ENCODE measurements at regions not wholly inside any gene's neighbourhood (a gene's known extent, or its start where the extent isn't known, plus 50 kb on each side); places are given as distances from the start of the nearest gene placed in this dataset.
"Not testable (repeated sequence)": the region's sequence is repeated elsewhere in the genome, so short reads cannot be mapped to it uniquely, and the experiment has no call there.

DNA sequence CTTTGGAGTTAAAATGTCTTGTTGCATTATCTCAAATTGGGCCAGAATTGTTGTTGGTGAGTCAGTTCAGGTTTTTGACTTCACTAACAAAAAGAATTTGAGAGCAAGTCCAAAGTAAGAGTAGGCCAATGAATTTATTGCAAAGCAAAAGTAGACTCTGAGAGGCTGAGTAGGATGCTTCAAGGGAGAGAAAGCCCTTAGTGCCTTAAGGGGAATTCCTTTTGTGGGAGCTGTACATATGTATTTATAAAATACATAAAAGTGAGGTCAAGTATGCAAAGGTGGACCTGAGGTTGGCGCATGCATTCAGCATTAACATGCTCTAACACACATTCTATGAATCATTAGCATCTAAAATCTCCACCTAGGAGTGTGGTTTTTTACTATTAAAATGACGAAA lies 565.4 kb downstream of the GRXCR1 start:
- DNase-seq = no peak

DNA sequence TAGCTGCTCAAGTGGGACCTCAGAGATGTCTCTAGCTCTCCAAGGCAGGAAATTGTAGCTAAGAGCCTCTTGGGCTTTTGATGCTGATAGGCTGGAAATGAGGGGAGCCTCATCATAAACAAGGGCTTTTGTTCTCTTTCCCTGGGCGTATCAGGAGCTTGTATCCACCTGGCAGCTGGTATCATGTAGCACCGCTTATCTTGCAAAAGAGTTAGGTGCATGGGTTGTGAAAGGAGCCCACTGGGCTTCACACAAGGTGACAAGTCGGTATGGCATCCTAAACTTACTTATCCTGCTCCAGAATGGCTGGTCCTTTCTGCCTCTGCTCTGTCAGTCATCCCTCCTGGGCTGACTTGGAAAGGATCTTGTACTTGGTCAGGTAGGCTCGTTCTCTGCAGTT lies 565.8 kb downstream of the GRXCR1 start:
- DNase-seq = no peak

DNA sequence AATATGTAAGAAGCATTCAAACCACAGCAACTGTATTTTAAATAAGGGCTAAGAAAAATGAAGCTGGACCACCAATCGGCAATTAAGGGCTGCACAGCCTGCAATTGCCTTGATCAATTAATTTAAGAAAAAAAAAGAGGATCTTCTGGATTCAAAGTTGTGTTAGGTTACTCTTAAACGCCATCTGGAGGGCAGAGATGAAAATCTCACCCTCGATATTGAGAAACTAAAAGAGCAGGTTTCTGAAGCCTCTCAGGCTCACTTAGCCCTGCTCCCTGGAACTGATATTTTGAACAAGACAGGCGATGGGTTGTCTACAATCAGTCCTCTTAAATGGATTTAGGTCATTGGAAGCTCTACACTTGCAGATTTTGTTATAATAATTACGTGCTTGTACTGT lies 579.4 kb downstream of the GRXCR1 start:
- no peak for DNase-seq

DNA sequence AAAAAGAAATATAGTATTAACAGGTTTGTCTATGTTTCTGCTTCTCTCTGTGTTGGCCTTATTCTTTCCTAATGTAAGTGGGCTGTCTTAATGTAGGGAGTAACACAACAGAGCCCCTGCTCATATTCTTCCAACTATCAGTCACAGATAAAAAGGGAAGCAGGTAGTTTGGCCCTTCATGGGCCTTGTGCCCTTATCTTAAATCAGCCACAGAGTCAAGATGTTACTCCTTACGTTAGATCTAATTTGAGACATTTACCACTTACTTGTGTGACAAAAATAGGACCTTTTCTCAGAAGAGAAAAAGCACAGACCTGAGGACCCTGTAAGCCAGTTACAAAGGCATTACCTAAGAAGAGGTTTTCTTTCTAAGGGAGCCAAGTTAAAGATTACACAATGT lies 589.0 kb downstream of the GRXCR1 start:
- no peak for DNase-seq

DNA sequence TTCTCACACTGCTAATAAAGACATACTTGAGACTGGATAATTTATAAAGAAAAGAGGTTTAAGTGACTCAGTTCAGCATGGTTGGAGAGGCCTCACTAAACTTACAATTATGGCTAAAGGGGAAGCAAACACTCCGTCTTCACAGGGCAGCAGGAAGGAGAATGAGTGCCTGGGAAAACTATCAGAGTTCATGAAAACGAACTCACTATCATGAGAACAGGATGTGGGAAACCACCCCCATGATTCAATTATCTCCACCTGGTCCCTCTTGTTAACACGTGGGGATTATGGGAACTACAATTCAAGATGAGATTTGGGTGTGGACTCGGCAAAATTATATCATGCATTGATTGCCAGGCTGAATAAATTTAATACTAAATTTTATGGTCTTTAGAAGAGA lies 592.7 kb downstream of the GRXCR1 start:
- no peak for DNase-seq

GRCh38 chr4:43496188-43496587 lies 603.7 kb downstream of the GRXCR1 start:
- no peak for DNase-seq

DNA sequence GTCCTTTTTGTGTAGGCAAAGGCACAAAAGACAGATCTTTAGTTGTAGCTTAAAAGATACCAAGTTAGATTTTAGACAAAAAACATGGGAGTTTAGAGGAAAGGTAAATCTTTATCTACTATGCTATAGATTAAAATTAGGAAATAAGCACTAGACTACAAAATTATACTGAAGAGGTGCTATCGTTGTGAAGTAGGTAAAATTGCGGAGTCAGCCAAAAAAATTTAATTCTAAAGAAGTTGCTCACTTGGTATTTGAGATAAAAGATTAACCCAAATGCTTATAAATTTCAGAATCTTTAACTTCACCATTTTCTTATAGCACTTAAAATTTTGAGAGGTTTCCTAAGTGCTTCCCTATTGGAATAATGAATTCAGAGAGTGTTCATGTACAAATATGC lies 604.1 kb downstream of the GRXCR1 start:
- no peak for DNase-seq

- not testable (repeated sequence) for DNase-seq
These were observed 613.3 kb downstream of the GRXCR1 start for GRCh38 chr4:43505823-43506222.

DNA sequence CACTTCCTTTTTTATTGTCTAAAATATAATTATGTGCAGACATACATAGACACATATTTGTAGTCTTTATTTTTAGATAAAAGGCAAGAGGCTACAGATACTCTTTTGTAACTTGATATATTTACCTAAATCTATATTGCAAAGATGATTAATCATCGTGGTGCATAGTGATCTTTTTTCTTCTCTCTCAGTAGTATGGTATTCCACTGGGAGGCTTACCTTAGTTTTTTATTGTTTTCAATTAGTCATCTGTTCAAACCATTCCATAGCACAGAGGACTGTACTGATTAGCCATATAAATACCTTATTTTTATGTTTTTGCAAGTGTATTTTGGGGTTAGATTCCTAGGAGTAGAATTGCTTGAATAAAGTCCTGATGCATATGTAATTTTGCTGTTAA lies 619.7 kb downstream of the GRXCR1 start:
- DNase-seq = no peak

GRCh38 chr4:43525646-43526045 lies 633.1 kb downstream of the GRXCR1 start:
- no peak for DNase-seq

GRCh38 chr4:43547561-43547960 lies 655.0 kb downstream of the GRXCR1 start:
- DNase-seq = no peak

DNA sequence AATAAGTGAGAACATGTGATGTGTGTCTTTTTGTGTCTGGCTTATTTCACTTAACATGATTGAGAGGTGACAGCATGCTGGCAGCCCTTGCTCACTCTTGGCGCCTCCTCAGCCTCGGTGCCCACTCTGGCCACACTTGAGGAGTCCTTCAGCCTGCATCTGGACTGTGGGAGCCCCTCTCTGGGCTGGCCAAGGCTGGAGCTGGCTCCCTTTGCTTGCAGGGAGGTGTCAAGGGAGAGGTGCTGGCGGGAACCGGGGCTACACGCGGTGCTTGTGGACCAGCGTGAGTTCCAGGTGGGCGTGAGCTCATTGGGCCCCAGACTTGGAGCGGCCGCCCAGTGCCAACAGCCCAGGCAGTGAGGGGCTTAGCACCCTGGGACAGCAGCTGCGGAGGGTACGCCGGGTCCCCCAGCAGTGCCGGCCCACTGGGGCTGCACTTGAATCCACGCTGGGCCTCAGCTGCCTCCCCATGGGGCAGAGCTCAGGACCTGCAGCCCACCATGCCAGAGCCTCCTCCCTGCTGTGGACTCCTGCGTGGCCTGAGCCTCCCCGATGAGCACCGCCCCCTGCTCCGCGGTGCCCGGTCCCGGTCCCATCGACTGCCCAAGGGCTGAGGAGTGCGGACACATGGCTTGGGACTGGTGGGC lies 658.6 kb downstream of the GRXCR1 start:
- DNase-seq = no peak

DNA sequence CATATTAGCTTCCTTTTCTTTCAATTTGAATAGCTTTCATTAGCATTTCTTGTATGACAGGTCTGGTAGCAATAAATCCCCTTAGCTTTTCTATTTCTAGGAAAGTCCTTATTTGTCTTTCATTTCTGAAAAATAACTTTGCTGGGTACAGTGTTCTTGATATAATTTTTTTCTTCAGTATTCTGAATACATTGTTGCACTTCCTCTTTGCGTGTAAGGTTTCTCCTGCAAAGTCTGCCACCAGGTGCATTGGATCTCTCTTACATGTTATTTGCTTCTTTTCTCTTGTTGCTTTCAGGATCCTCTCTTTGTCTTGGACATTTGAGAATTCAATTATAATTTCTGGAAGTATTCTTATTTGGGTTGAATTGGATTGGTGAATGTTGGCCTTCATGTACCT lies 663.7 kb downstream of the GRXCR1 start:
- no peak for DNase-seq

GRCh38 chr4:43560047-43560446 lies 667.5 kb downstream of the GRXCR1 start:
- DNase-seq = no peak

DNA sequence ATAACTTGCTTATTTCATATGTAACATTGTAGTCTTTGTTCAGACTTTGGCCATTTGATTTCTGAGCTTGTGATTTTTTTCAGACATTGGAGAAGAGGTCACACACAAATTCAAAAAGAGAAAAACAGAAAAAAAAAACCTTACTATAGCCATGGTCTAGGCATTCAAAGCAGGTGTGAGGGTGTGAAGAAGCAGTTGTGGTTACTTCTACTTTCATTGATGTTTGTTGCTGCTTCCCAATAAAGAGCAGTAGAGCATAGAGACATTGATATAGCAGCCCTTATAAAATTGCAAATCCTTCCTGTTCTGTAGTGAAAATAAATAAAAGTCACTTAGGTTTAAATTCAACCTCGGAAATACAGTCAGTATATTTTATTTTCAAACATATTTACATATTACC lies 671.6 kb downstream of the GRXCR1 start:
- DNase-seq = no peak

DNA sequence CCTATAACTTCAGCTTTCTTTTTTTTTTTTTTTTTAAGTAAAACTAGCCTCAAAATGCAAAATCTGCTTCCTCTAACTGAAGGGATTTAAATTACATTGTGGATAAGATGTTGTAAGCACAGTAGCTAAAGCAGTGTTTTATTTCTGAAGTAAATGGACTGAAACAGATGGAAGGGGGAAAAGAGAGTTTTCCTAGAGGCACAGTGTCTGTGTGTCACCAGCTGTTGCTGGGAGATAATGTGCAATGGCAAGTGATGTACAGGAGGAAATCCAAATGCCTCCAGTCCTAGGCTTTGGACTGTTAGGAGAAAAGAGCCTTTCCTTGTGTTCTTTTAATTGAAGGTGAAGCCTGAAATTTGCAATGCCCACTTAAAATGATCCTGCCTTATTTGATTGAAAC lies 672.1 kb downstream of the GRXCR1 start:
- no peak for DNase-seq

- DNase-seq = no peak
These were observed 675.1 kb downstream of the GRXCR1 start for GRCh38 chr4:43567644-43568043.

DNA sequence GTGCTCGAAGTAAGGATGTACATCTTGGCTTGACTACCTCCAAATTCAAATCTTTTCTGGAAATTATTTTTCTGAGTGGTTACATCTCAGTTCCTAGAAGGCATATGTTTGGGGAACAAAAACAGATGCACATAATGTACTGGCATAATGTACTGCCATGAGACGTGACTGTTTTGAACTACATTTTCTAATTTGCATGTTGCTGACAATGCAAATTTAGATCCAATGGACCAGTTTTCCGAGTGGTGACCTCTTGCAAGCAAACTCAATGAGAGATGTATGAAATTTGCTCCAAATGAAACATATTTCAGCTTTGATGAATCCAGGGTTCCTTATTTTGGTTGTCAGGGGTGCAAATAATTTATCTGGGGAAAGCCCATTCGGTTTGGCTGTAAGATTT lies 694.3 kb downstream of the GRXCR1 start:
- DNase-seq = no peak

DNA sequence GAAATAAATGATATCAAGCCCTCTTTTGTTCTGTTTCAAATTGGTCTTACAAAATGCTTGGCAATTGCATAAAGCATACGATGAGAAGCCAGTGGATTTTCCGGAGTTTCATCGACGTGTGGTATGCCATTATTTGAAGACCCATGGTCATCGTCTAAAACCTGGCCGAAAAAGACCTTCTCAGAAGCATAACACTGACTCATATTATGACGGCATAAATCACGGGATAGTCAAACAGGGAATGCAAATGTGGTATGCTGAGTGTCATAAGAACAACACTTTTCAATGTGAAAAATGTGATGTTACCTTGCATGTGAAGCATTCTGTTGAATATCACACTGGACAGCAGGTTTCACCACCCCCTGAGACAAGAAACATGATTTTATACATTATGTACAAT lies 695.2 kb downstream of the GRXCR1 start:
- no peak for DNase-seq

- no peak for DNase-seq
These were observed 714.9 kb downstream of the GRXCR1 start for GRCh38 chr4:43607400-43607799.

DNA sequence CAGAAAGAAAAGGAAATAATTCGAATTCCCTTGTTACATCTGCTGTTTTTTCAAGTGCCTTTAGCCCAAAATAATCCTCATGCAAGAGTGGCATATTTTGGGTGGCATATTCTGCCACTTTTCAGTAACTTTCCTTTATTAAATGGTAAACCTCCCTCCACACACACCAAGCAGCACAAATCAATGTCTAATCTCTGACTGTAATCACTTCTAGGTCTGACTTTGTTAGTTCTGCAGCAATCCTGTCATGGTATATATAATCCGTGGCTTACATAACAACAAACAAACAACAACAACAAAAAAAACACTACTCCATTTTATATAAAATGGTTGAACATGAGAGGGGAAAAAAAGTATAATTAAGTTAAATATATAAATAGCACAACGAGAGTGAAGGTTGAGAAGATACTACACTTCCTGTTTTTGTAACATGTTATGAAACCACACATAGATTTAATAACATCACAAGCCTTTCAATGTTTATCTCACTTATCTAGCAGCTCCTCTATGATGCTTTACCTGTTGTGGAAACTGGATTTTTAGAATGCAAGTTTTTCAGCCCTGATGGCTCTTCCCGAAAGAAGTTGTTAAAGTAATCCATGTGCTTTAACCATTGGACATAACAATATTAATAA lies 715.4 kb downstream of the GRXCR1 start:
- no peak for DNase-seq

GRCh38 chr4:43619219-43619618 lies 726.7 kb downstream of the GRXCR1 start:
- DNase-seq = no peak

- DNase-seq = not testable (repeated sequence)
These were observed 745.4 kb downstream of the GRXCR1 start for GRCh38 chr4:43637893-43638292.

GRCh38 chr4:43651991-43652390 lies 759.5 kb downstream of the GRXCR1 start:
- DNase-seq = no peak

GRCh38 chr4:43659547-43659946 lies 767.0 kb downstream of the GRXCR1 start:
- DNase-seq = not testable (repeated sequence)
